ENCODE measurements at regions not wholly inside any gene's neighbourhood (a gene's known extent, or its start where the extent isn't known, plus 50 kb on each side); places are given as distances from the start of the nearest gene placed in this dataset.

DNA sequence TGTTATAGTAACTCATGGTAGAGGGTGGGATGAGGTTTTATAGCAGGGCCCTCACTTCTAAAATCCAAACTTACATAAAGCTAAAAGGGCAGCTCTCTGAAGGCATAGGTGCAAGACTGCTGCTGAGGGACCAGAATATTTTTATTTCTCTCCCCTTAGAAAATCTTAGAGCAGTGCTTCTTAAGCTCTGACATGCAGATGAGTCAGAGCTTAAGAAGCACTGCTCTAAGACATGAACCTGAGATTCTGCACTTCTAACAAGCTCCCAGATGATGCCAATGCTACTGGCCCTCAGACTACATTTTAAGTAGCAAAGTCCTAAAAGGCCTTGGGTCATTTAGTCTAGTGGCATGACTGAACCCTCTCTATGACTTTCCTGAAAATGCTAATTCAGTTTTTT lies 97.6 kb upstream of the SPRY4 start:
- no peak overlapping the region for H3K4me3 ChIP-seq (ENCODE audit: low read length)
- DNase-seq (ENCODE audit: low read depth) = peak; percentile 86
- TF ChIP-seq, protein P1, sequence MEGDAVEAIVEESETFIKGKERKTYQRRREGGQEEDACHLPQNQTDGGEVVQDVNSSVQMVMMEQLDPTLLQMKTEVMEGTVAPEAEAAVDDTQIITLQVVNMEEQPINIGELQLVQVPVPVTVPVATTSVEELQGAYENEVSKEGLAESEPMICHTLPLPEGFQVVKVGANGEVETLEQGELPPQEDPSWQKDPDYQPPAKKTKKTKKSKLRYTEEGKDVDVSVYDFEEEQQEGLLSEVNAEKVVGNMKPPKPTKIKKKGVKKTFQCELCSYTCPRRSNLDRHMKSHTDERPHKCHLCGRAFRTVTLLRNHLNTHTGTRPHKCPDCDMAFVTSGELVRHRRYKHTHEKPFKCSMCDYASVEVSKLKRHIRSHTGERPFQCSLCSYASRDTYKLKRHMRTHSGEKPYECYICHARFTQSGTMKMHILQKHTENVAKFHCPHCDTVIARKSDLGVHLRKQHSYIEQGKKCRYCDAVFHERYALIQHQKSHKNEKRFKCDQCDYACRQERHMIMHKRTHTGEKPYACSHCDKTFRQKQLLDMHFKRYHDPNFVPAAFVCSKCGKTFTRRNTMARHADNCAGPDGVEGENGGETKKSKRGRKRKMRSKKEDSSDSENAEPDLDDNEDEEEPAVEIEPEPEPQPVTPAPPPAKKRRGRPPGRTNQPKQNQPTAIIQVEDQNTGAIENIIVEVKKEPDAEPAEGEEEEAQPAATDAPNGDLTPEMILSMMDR (conservative IDR thresholded peaks at IDR 0.05; ENCODE audit: low read depth, low read length) = no peak

DNA sequence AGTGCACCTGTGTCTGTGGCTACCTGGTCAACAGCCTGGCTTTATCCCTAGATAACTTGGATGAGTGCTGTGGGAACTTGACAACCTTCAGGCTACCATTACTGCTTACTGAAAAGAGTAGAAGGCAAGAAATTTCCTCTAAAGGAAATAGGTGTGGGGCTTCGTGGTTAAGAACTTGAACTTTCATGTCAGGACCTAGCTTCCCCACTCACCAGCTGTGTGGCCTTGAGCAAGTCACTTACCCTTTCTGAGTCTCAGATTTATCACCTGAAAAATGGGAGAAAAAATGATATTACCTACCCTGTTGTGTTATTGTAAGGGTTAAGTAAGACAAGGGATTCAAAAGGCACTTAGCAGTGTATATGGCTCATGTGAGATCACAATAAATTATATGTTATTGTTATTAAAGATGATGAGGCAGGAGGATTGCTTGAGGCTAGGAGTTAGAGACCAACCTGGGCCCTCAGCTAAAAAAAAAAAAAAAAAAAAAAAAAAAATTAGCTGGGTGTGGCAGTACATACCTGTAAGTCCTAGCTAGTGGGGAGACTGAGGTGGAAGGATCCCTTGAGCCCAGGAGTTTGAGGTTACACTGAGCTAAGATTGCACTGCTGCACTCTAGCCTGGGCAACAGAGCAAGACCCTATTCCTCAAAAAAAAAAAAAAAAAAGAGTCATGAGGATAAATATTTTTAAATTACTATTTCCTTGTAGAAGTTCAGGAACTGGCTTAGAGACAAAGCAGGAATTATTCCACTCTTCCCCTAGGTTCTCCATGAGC lies 97.0 kb upstream of the SPRY4 start:
- DNase-seq (ENCODE audit: low read depth) = no peak
- TF ChIP-seq, protein P1 (conservative IDR thresholded peaks at IDR 0.05; ENCODE audit: low read depth, low read length) = no peak
- no peak overlapping the region for H3K4me3 ChIP-seq (ENCODE audit: low read length)

DNA sequence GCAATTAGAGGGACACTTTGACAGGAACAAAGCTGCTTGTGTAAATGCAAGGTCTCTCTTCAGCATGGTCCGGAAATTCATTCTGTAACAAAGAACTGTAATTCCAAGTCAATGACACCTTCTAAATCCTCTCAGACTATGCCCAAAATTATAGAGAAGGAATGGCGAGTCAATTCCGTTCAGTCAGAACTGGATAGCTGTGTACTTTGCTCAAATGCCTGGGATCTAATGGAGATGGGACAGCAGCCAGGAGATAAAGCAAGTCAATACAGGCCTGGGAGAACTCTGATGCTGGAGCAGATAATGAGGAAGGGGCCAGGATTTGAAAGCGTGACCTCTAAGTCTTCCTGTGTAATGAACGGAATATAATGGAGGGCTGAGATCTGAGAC lies 96.4 kb upstream of the SPRY4 start:
- TF ChIP-seq, protein P1 (conservative IDR thresholded peaks at IDR 0.05; ENCODE audit: low read depth, low read length) = no peak
- no peak overlapping the region for H3K4me3 ChIP-seq (ENCODE audit: low read length)
- no peak for DNase-seq (ENCODE audit: low read depth)

DNA sequence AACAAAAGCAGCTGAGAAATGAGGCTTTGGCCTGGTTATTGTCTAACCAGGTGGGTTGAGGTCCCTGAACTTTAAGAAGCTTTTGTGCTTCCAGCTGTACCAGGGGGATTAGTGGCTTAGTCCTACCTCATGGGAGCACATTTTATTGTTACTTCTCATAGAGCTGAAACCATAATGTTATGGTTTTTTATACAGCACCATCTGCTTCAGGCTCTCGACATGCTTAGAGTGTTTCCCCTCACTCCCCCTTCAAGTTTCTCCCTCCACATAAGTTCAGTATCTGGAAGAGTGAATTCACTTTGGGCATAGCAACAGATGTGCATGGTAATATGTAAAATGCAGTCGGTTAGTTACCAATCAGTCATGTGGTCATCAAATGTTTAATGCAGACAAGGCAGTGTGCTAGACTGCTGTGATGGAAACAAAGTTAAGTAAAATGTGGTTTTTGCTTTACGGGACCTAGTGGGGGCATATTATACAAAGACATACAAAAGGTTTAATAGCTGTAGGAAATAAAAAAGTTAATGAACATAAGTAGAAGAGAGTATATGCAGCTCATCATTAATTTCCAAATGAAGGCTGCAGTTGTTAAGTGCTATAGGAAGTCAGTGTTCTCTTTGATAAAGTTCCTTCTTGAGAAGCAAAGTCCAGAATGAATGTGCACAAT lies 95.9 kb upstream of the SPRY4 start:
- DNase-seq (ENCODE audit: low read depth) = peak; percentile 72
- TF ChIP-seq, protein P1 (conservative IDR thresholded peaks at IDR 0.05; ENCODE audit: low read depth, low read length) = no peak
- H3K4me3 ChIP-seq (ENCODE audit: low read length) = no peak overlapping the region

DNA sequence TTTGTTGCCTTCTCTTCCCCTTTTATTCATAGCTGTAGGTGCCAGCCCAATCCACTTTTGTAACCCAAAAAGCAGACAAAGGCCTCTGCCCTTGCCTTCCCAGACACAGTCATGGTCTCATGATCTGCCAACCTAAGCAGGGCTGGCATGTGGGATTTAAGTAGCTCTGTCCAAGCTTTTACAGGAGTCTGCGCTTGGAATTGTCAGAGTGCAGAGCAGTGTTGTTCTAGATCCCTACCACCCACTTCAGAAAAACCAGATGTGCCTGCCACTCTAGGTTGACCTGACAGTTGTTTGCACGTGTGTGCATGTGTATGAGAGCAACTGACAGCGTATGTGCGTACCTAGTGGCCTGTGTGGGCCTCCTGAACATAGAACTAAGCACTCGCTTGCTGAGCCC lies 87.8 kb upstream of the SPRY4 start:
- H3K4me3 ChIP-seq (ENCODE audit: low read length) = no peak overlapping the region
- peak; percentile 91 for DNase-seq (ENCODE audit: low read depth)
- TF ChIP-seq, protein P1 (conservative IDR thresholded peaks at IDR 0.05; ENCODE audit: low read depth, low read length) = no peak

DNA sequence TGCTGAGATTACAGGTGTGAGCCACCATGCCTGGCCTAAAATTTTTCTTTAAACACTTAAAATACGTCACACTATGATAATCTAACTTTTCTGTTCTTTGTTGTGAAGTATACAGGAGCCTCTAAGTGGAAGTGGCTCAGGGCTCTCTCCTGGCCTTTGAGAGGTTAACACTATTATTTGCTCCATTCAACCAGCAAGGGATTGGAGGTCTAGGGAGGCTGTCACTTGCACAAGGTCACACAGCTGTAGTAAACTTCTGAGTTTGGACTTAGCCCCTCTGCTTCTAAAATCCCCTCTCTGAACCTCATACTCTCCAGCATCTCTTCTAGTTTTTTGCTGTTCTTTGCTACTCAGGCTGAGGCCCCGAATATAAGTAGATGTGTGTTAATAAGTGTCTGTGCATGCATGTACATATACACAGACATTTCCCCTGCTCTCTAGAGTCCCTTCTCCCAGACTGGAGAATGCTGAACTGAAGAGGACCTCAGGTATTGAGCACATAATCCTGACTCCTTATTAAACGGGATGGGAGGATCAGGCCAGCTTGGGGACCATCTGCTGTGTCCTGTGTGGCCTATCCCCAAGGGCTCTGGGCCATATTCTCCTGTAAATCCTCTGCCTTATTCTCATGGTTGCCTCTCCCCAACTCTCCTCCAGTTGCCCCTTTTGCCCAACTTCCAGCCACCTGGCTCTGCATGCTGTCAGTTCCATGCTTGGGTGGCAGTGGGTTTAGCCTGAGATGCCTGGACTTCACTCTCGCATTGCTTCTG lies 87.0 kb upstream of the SPRY4 start:
- H3K4me3 ChIP-seq (ENCODE audit: low read length) = no peak overlapping the region
- TF ChIP-seq, protein P1 (conservative IDR thresholded peaks at IDR 0.05; ENCODE audit: low read depth, low read length) = no peak
- no peak for DNase-seq (ENCODE audit: low read depth)

All from retinal pigment epithelial cell (primary cell).